ENCODE measurements at regions not wholly inside any gene's neighbourhood (a gene's known extent, or its start where the extent isn't known, plus 50 kb on each side); places are given as distances from the start of the nearest gene placed in this dataset.
"Not testable (repeated sequence)": the region's sequence is repeated elsewhere in the genome, so short reads cannot be mapped to it uniquely, and the experiment has no call there.

DNA sequence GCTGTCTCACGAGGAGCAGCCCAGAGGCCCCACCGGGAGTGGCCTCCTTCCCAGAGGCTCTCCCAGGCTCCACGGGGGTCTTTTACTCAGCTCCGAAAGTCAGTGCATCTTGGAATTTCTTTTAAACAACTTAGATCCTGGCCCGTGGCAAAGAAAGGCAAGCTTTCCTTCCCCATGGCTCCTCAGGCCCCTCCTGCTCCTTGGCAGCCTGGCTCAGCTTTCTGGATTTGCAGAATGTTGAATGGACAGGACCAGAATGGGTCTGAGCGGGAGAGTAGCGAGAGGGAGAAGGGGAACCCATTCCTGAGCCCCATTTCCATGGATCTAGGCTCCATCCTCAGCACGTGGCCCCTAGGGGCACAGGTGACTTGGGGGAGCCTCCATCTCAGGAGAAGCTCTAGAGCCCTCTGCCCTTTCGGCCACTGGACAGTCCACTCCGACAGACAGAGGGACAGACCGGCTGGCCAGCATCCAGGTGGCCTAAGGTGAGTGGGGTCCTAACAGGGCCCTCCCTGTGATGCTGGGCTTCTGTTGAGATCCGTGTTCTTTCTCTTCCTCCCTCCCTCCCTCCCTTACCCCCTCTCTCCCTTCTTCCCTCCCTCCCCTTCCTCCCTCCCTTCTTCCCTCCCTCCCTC lies 173.9 kb upstream of the PPP1R26 start:
- Mint-ChIP-seq H3K36me3 (ENCODE audit: insufficient read depth, unreplicated experiment) (no peaks in the 10 kb centered on the region), H3K27me3 (ENCODE audit: insufficient read depth, unreplicated experiment) (peaks cover 78% of the 10 kb centered on the region), H3K4me3 (ENCODE audit: unreplicated experiment) (no peak overlapping the region), H3K4me1 (ENCODE audit: insufficient read depth, unreplicated experiment) (no peaks in the 10 kb centered on the region), H3K9me3 (ENCODE audit: unreplicated experiment) (peaks cover 21% of the 10 kb centered on the region), H3K27ac (ENCODE audit: low read depth, unreplicated experiment) (no peak overlapping the region)
- POLR2A ChIA-PET = no interaction called here
- DNase-seq (ENCODE audit: unreplicated experiment) = no peak
- no TSS peak for BruUV-seq (replicated peaks)
- TF ChIP-seq, protein P1, sequence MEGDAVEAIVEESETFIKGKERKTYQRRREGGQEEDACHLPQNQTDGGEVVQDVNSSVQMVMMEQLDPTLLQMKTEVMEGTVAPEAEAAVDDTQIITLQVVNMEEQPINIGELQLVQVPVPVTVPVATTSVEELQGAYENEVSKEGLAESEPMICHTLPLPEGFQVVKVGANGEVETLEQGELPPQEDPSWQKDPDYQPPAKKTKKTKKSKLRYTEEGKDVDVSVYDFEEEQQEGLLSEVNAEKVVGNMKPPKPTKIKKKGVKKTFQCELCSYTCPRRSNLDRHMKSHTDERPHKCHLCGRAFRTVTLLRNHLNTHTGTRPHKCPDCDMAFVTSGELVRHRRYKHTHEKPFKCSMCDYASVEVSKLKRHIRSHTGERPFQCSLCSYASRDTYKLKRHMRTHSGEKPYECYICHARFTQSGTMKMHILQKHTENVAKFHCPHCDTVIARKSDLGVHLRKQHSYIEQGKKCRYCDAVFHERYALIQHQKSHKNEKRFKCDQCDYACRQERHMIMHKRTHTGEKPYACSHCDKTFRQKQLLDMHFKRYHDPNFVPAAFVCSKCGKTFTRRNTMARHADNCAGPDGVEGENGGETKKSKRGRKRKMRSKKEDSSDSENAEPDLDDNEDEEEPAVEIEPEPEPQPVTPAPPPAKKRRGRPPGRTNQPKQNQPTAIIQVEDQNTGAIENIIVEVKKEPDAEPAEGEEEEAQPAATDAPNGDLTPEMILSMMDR (IDR thresholded peaks at IDR 0.05; ENCODE audit: unreplicated experiment) = no peak
- CTCF ChIA-PET = interaction anchor here (0.6 kb wide), 2 partner anchors 224 to 315 kb away, joined by 3 to 4 read pairs; no protein-coding TSS in a partner anchor
- intact Hi-C loops (cut with micrococcal nuclease) = no loop called here

DNA sequence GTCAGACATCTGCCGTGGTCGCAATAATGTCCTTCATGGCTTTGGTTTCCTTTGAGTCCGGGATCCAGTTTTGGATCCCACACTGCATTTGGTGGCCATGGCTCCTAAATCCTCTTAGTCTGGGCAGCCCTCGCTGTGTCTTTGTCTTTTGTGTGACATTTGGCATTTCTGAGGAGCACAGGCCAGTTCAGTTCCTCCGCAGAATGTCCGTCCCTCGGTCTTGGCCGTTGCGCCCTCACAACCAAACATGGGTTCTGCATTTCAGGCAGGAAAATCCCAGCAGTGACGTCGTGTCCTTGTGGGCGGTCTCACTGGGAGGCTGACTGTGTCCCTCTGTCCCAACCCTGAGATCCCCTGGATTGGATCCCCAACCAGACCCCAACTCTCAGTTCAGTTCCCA lies 172.9 kb upstream of the PPP1R26 start:
- CTCF ChIA-PET = no interaction called here
- H3K36me3 Mint-ChIP-seq (ENCODE audit: insufficient read depth, unreplicated experiment) = no peaks in the 10 kb centered on the region
- no peak for DNase-seq (ENCODE audit: unreplicated experiment)
- TF ChIP-seq, protein P1 (IDR thresholded peaks at IDR 0.05; ENCODE audit: unreplicated experiment) = no peak
- H3K9me3 Mint-ChIP-seq (ENCODE audit: unreplicated experiment) = peaks cover 21% of the 10 kb centered on the region
- BruUV-seq (replicated peaks) = no TSS peak
- H3K4me1 Mint-ChIP-seq (ENCODE audit: insufficient read depth, unreplicated experiment) = no peaks in the 10 kb centered on the region
- POLR2A ChIA-PET = no interaction called here
- H3K27me3 Mint-ChIP-seq (ENCODE audit: insufficient read depth, unreplicated experiment) = peaks cover 71% of the 10 kb centered on the region
- no peak overlapping the region for H3K4me3 Mint-ChIP-seq (ENCODE audit: unreplicated experiment)
- intact Hi-C loops (cut with micrococcal nuclease) = no loop called here
- no peak overlapping the region for H3K27ac Mint-ChIP-seq (ENCODE audit: low read depth, unreplicated experiment)

DNA sequence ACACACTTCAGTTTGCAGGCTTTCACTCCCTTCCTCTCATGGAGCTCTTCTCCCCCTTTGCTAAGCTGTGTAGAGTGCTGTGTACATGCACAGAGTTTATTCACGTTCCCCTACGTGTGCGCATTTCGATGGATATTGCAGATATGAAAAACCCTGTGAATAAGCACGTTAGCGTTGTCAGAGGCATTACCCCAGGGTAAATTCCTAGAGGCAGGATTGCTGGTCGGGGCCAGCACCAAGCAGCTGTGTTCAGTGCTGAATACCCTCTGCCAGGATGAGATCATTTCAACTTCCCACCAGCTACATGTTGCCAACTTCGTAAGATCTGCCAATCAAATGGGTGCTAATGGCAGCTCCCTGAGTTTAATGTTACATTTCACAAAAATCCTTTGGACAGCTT lies 172.3 kb upstream of the PPP1R26 start:
- Mint-ChIP-seq H3K27ac (ENCODE audit: low read depth, unreplicated experiment) (no peak overlapping the region), H3K4me1 (ENCODE audit: insufficient read depth, unreplicated experiment) (no peaks in the 10 kb centered on the region), H3K4me3 (ENCODE audit: unreplicated experiment) (no peak overlapping the region), H3K9me3 (ENCODE audit: unreplicated experiment) (peaks cover 21% of the 10 kb centered on the region), H3K27me3 (ENCODE audit: insufficient read depth, unreplicated experiment) (peaks cover 72% of the 10 kb centered on the region), H3K36me3 (ENCODE audit: insufficient read depth, unreplicated experiment) (no peaks in the 10 kb centered on the region)
- ChIA-PET CTCF (no interaction called here), POLR2A (no interaction called here)
- DNase-seq (ENCODE audit: unreplicated experiment) = no peak
- BruUV-seq (replicated peaks) = no TSS peak
- intact Hi-C loops (cut with micrococcal nuclease) = no loop called here
- TF ChIP-seq, protein P1 (IDR thresholded peaks at IDR 0.05; ENCODE audit: unreplicated experiment) = no peak

DNA sequence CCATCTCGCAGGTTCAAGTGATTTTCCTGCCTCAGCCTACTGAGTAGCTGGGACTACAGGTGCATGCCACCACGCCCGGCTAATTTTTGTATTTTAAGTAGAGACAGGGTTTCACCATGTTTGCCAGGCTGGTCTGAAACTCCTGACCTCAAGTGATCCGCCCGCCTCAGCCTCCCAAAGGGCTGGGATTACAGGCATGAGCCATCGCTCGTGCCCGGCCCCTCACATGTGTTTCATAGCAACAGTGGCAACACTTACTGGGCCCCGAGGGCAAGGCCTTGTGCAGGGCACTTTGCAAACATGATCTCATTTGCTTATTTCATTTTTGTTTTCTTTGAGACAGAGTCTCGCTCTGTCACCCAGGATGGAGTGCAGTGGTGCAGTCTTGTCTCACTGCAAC lies 171.7 kb upstream of the PPP1R26 start:
- CTCF ChIA-PET = interaction anchor here (0.6 kb wide), 1 partner anchor 569 kb away, joined by 3 read pairs; no protein-coding TSS in a partner anchor
- H3K27ac Mint-ChIP-seq (ENCODE audit: low read depth, unreplicated experiment); POLR2A ChIA-PET; intact Hi-C loops (cut with micrococcal nuclease); DNase-seq (ENCODE audit: unreplicated experiment); H3K4me3 Mint-ChIP-seq (ENCODE audit: unreplicated experiment); BruUV-seq (replicated peaks); H3K36me3 Mint-ChIP-seq (ENCODE audit: insufficient read depth, unreplicated experiment); H3K4me1 Mint-ChIP-seq (ENCODE audit: insufficient read depth, unreplicated experiment): not testable (repeated sequence)
- Mint-ChIP-seq H3K27me3 (ENCODE audit: insufficient read depth, unreplicated experiment) (peaks cover 78% of the 10 kb centered on the region), H3K9me3 (ENCODE audit: unreplicated experiment) (peaks cover 21% of the 10 kb centered on the region)

Data from MCF 10A (cell line).